Caco-2 (cell line): ENCODE measurements at regions not wholly inside any gene's neighbourhood (a gene's known extent, or its start where the extent isn't known, plus 50 kb on each side); places are given as distances from the start of the nearest gene placed in this dataset.

Experiments
- BruUV-seq: library from RNA; stranded (reverse); fragments of 400-500 nt; replicated peaks from 2 replicates; lab custom pipeline; 2021; lab: Mats Ljungman, UMichigan
- CTCF ChIA-PET: fragments of 300-600 bp; sonication (Branson Sonifier 250); formaldehyde crosslinking; loops from one replicate; lab custom pipeline; 2022; ENCODE audit warnings: antibody characterized with exemption; lab: Charles Lee
- POLR2A ChIA-PET: fragments of 300-600 bp; sonication (Branson Sonifier 250); formaldehyde crosslinking; loops from one replicate; lab custom pipeline; 2022; ENCODE audit warnings: antibody characterized with exemption; lab: Charles Lee
- DNase-seq, 2 experiments: peaks; one replicate each; pipeline versions ENCODE4 v3.0.0 to v3.0.0-alpha.2; 2020 to 2022
- H3K27me3 ChIP-seq: replicated peaks from 2 replicates; pipeline ENCODE4 v1.6.0; 2011; ENCODE audit warnings: low read length; ENCODE audit not compliant: control insufficient read depth, insufficient read depth
- H3K36me3 ChIP-seq: 2 replicates; pipeline ENCODE4 v1.5.1; 2011; ENCODE audit warnings: low read length; ENCODE audit not compliant: control insufficient read depth, insufficient read depth
- H3K4me1 ChIP-seq: fragments of 250-450 bp; sonication (Bioruptor Pico); 2 replicates; pipeline ENCODE4 v1.5.1; 2020; ENCODE audit warnings: mild to moderate bottlenecking
- H3K4me3 ChIP-seq: 2 replicates; pipeline ENCODE4 v1.5.1; 2011; ENCODE audit warnings: low read depth, mild to moderate bottlenecking, control low read depth, low read length
- H3K9me3 ChIP-seq: fragments of 250-450 bp; sonication (Bioruptor Pico); 2 replicates; pipeline ENCODE4 v1.5.1; 2020; ENCODE audit warnings: mild to moderate bottlenecking, moderate library complexity
- H3K27ac Mint-ChIP-seq: one replicate; pipeline ENCODE4 v1.8.0; 2022; ENCODE audit warnings: mixed read lengths; ENCODE audit not compliant: unreplicated experiment
- H3K27me3 Mint-ChIP-seq: one replicate; pipeline ENCODE4 v1.8.0; 2022; ENCODE audit warnings: mixed read lengths; ENCODE audit not compliant: insufficient read depth, unreplicated experiment
- H3K36me3 Mint-ChIP-seq: one replicate; pipeline ENCODE4 v1.8.0; 2022; ENCODE audit warnings: mild to moderate bottlenecking, mixed read lengths; ENCODE audit not compliant: insufficient read depth, unreplicated experiment
- H3K4me1 Mint-ChIP-seq: one replicate; pipeline ENCODE4 v1.8.0; 2022; ENCODE audit warnings: low read depth, mixed read lengths; ENCODE audit not compliant: unreplicated experiment
- H3K4me3 Mint-ChIP-seq: one replicate; pipeline ENCODE4 v1.8.0; 2022; ENCODE audit warnings: mild to moderate bottlenecking, moderate library complexity, mixed read lengths; ENCODE audit not compliant: unreplicated experiment
- H3K9me3 Mint-ChIP-seq: one replicate; pipeline ENCODE4 v1.8.0; 2022; ENCODE audit warnings: mixed read lengths; ENCODE audit not compliant: unreplicated experiment
- intact Hi-C: fragments of 100-400 bp; cut with micrococcal nuclease; formaldehyde crosslinking; loops from one replicate; pipeline ENCODE4 v1.10.0; 2022; ENCODE audit not compliant: unreplicated experiment
- TF ChIP-seq, protein P1 (sequence below), 2 experiments: fragments of 200-600 bp in 1 of 2; IDR thresholded peaks; 1 replicate in 1 of 2; 2 replicates in 1 of 2; pipeline versions ENCODE4 v1.5.1 to v1.8.0; 2011 to 2022; ENCODE audit warnings: antibody characterized with exemption in 1 of 2, control low read depth in 1 of 2, inconsistent platforms in 1 of 2, low read depth in 1 of 2, low read length in 1 of 2, mild to moderate bottlenecking in 1 of 2, moderate library complexity in 1 of 2; ENCODE audit not compliant: insufficient read depth in 1 of 2, severe bottlenecking in 1 of 2, unreplicated experiment in 1 of 2

DNA sequence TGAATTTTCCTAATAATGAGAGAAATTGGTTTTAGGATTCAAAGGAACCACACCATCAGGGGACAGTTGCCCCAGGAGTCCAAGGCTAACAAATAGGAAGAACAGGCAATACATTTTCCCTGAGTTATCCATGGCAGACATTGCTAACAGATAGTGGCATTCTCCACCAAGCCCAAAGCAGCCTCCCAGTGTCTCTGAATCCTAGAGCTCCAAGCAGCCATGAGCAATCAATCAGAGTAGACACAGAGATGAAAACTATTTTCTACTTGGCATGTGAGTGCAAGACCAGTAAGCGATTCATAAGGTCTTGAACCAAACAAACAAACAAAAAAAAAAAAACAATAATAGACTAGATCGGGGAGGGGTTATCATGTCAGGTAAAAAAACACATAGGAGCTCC is 515.7 kb downstream of the MED13L start:
- no TSS peak for BruUV-seq
- no peaks in the 10 kb centered on the region for H3K4me1 ChIP-seq
- no peaks in the 10 kb centered on the region for H3K27me3 ChIP-seq
- no peaks in the 10 kb centered on the region for H3K36me3 ChIP-seq
- H3K4me3 ChIP-seq, result no peak overlapping the region
- no peak overlapping the region for H3K27ac Mint-ChIP-seq
- TF ChIP-seq, protein P1, sequence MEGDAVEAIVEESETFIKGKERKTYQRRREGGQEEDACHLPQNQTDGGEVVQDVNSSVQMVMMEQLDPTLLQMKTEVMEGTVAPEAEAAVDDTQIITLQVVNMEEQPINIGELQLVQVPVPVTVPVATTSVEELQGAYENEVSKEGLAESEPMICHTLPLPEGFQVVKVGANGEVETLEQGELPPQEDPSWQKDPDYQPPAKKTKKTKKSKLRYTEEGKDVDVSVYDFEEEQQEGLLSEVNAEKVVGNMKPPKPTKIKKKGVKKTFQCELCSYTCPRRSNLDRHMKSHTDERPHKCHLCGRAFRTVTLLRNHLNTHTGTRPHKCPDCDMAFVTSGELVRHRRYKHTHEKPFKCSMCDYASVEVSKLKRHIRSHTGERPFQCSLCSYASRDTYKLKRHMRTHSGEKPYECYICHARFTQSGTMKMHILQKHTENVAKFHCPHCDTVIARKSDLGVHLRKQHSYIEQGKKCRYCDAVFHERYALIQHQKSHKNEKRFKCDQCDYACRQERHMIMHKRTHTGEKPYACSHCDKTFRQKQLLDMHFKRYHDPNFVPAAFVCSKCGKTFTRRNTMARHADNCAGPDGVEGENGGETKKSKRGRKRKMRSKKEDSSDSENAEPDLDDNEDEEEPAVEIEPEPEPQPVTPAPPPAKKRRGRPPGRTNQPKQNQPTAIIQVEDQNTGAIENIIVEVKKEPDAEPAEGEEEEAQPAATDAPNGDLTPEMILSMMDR (IDR thresholded peaks at IDR 0.05; ENCODE audit: insufficient read depth in 1 of 2, low read depth in 1 of 2, low read length in 1 of 2, severe bottlenecking in 1 of 2, unreplicated experiment in 1 of 2), result no peak
- intact Hi-C loops, result no loop called here
- CTCF ChIA-PET, result no interaction called here
- H3K27me3 Mint-ChIP-seq, result peaks cover 11% of the 10 kb centered on the region
- DNase-seq, result no peak
- H3K4me3 Mint-ChIP-seq, result no peak overlapping the region
- H3K9me3 ChIP-seq, result no peaks in the 10 kb centered on the region
- peaks cover 8% of the 10 kb centered on the region for H3K9me3 Mint-ChIP-seq
- no peaks in the 10 kb centered on the region for H3K4me1 Mint-ChIP-seq
- POLR2A ChIA-PET, result no interaction called here
- H3K36me3 Mint-ChIP-seq, result no peaks in the 10 kb centered on the region

GRCh38 chr12:115760231-115760630 is 517.3 kb downstream of the MED13L start:
- BruUV-seq, result no TSS peak
- no peaks in the 10 kb centered on the region for H3K36me3 Mint-ChIP-seq
- no peaks in the 10 kb centered on the region for H3K36me3 ChIP-seq
- H3K9me3 Mint-ChIP-seq, result no peaks in the 10 kb centered on the region
- no peaks in the 10 kb centered on the region for H3K27me3 ChIP-seq
- no peak overlapping the region for H3K27ac Mint-ChIP-seq
- no peak overlapping the region for H3K4me3 ChIP-seq
- H3K4me1 Mint-ChIP-seq, result no peaks in the 10 kb centered on the region
- ChIA-PET POLR2A (no interaction called here), CTCF (no interaction called here)
- H3K4me1 ChIP-seq, result no peaks in the 10 kb centered on the region
- intact Hi-C loops, result no loop called here
- H3K4me3 Mint-ChIP-seq, result no peak overlapping the region
- DNase-seq, result no peak
- H3K9me3 ChIP-seq, result no peaks in the 10 kb centered on the region
- H3K27me3 Mint-ChIP-seq, result peaks cover 8% of the 10 kb centered on the region
- TF ChIP-seq, protein P1 (IDR thresholded peaks at IDR 0.05; ENCODE audit: insufficient read depth in 1 of 2, low read depth in 1 of 2, low read length in 1 of 2, severe bottlenecking in 1 of 2, unreplicated experiment in 1 of 2), result no peak

- DNase-seq, result no peak
- Histone ChIP-seq H3K36me3 (no peaks in the 10 kb centered on the region), H3K27me3 (no peaks in the 10 kb centered on the region), H3K4me1 (no peaks in the 10 kb centered on the region), H3K4me3 (no peak overlapping the region), H3K9me3 (no peaks in the 10 kb centered on the region)
- H3K9me3 Mint-ChIP-seq, result no peaks in the 10 kb centered on the region
- no peak overlapping the region for H3K4me3 Mint-ChIP-seq
- H3K4me1 Mint-ChIP-seq, result no peaks in the 10 kb centered on the region
- no TSS peak for BruUV-seq
- TF ChIP-seq, protein P1 (IDR thresholded peaks at IDR 0.05; ENCODE audit: insufficient read depth in 1 of 2, low read depth in 1 of 2, low read length in 1 of 2, severe bottlenecking in 1 of 2, unreplicated experiment in 1 of 2), result no peak
- POLR2A ChIA-PET, result no interaction called here
- no peak overlapping the region for H3K27ac Mint-ChIP-seq
- no peaks in the 10 kb centered on the region for H3K36me3 Mint-ChIP-seq
- CTCF ChIA-PET, result no interaction called here
- intact Hi-C loops, result loop anchor here (10.0 kb wide), 1 partner anchor 156 kb away; no protein-coding TSS in a partner anchor
- H3K27me3 Mint-ChIP-seq, result peaks cover 10% of the 10 kb centered on the region
Measured at GRCh38 chr12:115758877-115759620, 518.4 kb downstream of the MED13L start.
